Loucy (cell line): ENCODE measurements at regions not wholly inside any gene's neighbourhood (a gene's known extent, or its start where the extent isn't known, plus 50 kb on each side); places are given as distances from the start of the nearest gene placed in this dataset.

Experiments
- H2AFZ ChIP-seq: fragments of 200-600 bp; sonication (generic); 2 replicates; pipeline ENCODE4 v1.6.0; 2016; ENCODE audit warnings: antibody characterized with exemption, mild to moderate bottlenecking, low read length, moderate library complexity
- H3F3A ChIP-seq: fragments of 200-600 bp; 2 replicates; pipeline ENCODE4 v1.6.0; 2016; ENCODE audit warnings: antibody characterized with exemption, low read depth, mild to moderate bottlenecking
- H3K27me3 ChIP-seq: fragments of 200-600 bp; sonication (generic); 2 replicates; pipeline ENCODE4 v1.6.1; 2014; ENCODE audit warnings: low read length, mild to moderate bottlenecking; ENCODE audit not compliant: insufficient read depth, poor library complexity, severe bottlenecking
- H3K36me3 ChIP-seq: fragments of 200-600 bp; sonication (generic); 2 replicates; pipeline ENCODE4 v1.6.1; 2016; ENCODE audit warnings: low read length; ENCODE audit not compliant: insufficient read depth
- H3K4me1 ChIP-seq: fragments of 200-600 bp; sonication (generic); 2 replicates; pipeline ENCODE4 v1.5.1; 2014; ENCODE audit warnings: low read length, mild to moderate bottlenecking; ENCODE audit not compliant: insufficient read depth, poor library complexity, severe bottlenecking
- H3K4me2 ChIP-seq: fragments of 200-600 bp; sonication (generic); 2 replicates; pipeline ENCODE4 v1.6.0; 2014; ENCODE audit warnings: antibody characterized with exemption, low read length, low read depth, mild to moderate bottlenecking; ENCODE audit not compliant: poor library complexity, severe bottlenecking
- H3K4me3 ChIP-seq: fragments of 200-600 bp; sonication (generic); 2 replicates; pipeline ENCODE4 v1.5.1; 2014; ENCODE audit warnings: low read length, mild to moderate bottlenecking, mixed read lengths; ENCODE audit not compliant: poor library complexity, severe bottlenecking
- H3K79me2 ChIP-seq: fragments of 200-600 bp; sonication (generic); 2 replicates; pipeline ENCODE4 v1.6.1; 2014; ENCODE audit warnings: low read length; ENCODE audit not compliant: insufficient read depth
- H3K9ac ChIP-seq: fragments of 200-600 bp; sonication (generic); 2 replicates; pipeline ENCODE4 v1.6.0; 2014; ENCODE audit warnings: mild to moderate bottlenecking, low read depth, low read length, moderate library complexity; ENCODE audit not compliant: poor library complexity, severe bottlenecking
- H3K9me2 ChIP-seq: fragments of 200-600 bp; sonication (generic); replicated peaks from 2 replicates; pipeline ENCODE4 v1.6.1; 2016; ENCODE audit warnings: low read depth, low read length, mixed read lengths
- H3K9me3 ChIP-seq: fragments of 200-600 bp; sonication (generic); 2 replicates; pipeline ENCODE4 v1.6.1; 2014; ENCODE audit warnings: mild to moderate bottlenecking, antibody characterized with exemption, low read length, low read depth; ENCODE audit not compliant: insufficient read depth
- H4K20me1 ChIP-seq: fragments of 200-600 bp; sonication (generic); 2 replicates; pipeline ENCODE4 v1.6.0; 2014; ENCODE audit warnings: antibody characterized with exemption, low read length, mild to moderate bottlenecking; ENCODE audit not compliant: insufficient read depth, poor library complexity, severe bottlenecking
- EZH2phosphoT487 ChIP-seq: fragments of 200-600 bp; IDR thresholded peaks from 2 replicates; pipeline ENCODE4 v1.6.1; 2018; ENCODE audit warnings: antibody characterized with exemption, mild to moderate bottlenecking, moderate library complexity, borderline replicate concordance
- TF ChIP-seq, protein P1 (sequence below): fragments of 200-600 bp; sonication (generic); conservative IDR thresholded peaks from 2 replicates; pipeline ENCODE4 v1.5.1; 2014; ENCODE audit warnings: mild to moderate bottlenecking, antibody characterized with exemption, low read length

DNA sequence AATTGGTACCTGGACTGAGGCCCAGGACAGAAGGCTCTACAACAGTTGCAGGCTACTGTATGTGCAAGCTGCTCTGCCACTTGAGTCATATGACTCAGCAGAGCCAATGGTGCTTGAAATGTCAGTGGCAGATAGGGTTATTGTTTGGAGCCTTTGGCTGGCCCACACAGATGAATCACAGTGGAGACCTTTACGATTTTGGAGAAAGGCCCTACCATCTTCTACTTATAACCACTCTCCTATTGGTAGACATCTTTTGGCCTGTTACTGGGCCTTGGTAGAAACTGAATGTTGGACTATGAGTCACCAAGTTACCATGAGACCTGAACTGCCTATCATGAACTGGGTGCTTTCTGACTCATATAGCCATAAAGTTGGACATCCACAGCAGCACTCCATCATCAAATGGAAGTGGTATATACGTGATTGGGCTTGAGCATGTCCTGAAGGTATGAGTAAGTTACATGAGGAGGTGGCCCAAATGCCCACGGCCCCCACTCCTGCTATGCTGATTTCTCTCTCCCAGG lies 88.9 kb upstream of the NRXN1 start:
- Histone ChIP-seq H3K9ac (no peak overlapping the region), H2AFZ (no peak overlapping the region), H3K9me3 (no peaks in the 10 kb centered on the region), H3F3A (no peaks in the 10 kb centered on the region), H3K36me3 (no peaks in the 10 kb centered on the region), H3K27me3 (no peaks in the 10 kb centered on the region), H3K4me2 (no peak overlapping the region), H3K79me2 (no peaks in the 10 kb centered on the region), H3K9me2 (no peaks in the 10 kb centered on the region), H3K4me1 (no peaks in the 10 kb centered on the region), H4K20me1 (no peaks in the 10 kb centered on the region), H3K4me3 (no peak overlapping the region)
- no peak for TF ChIP-seq EZH2phosphoT487
- TF ChIP-seq, protein P1, sequence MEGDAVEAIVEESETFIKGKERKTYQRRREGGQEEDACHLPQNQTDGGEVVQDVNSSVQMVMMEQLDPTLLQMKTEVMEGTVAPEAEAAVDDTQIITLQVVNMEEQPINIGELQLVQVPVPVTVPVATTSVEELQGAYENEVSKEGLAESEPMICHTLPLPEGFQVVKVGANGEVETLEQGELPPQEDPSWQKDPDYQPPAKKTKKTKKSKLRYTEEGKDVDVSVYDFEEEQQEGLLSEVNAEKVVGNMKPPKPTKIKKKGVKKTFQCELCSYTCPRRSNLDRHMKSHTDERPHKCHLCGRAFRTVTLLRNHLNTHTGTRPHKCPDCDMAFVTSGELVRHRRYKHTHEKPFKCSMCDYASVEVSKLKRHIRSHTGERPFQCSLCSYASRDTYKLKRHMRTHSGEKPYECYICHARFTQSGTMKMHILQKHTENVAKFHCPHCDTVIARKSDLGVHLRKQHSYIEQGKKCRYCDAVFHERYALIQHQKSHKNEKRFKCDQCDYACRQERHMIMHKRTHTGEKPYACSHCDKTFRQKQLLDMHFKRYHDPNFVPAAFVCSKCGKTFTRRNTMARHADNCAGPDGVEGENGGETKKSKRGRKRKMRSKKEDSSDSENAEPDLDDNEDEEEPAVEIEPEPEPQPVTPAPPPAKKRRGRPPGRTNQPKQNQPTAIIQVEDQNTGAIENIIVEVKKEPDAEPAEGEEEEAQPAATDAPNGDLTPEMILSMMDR, result no peak

DNA sequence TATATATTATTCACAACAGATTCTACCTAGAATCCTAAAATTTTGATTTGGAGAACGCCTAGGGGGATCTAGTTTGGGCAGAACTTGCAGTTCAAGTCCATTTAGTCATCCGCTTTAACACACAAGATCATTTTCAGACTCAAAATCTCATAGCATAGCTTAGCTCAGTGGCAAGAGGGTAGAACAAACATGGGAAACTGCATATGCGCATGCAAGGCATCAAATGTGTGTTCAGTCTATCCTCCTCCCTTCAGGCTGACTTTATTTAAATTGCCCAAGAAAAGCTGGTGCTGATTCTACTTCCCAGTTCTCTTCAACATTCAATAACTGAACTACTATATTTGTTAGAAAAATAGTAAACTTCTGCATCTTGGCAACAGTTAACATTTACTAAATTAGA lies 79.6 kb upstream of the NRXN1 start:
- Histone ChIP-seq H3K9ac (no peak overlapping the region), H3K9me3 (no peaks in the 10 kb centered on the region), H3K36me3 (no peaks in the 10 kb centered on the region), H3K79me2 (no peaks in the 10 kb centered on the region), H2AFZ (no peak overlapping the region), H4K20me1 (no peaks in the 10 kb centered on the region), H3K4me3 (no peak overlapping the region), H3K9me2 (0 out of 2 replicates have a peak, but pooled peaks cover 5% of the 10 kb centered on the region), H3K4me2 (no peak overlapping the region), H3K4me1 (no peaks in the 10 kb centered on the region), H3K27me3 (no peaks in the 10 kb centered on the region), H3F3A (no peaks in the 10 kb centered on the region)
- TF ChIP-seq, protein P1, result no peak
- TF ChIP-seq EZH2phosphoT487, result no peak

DNA sequence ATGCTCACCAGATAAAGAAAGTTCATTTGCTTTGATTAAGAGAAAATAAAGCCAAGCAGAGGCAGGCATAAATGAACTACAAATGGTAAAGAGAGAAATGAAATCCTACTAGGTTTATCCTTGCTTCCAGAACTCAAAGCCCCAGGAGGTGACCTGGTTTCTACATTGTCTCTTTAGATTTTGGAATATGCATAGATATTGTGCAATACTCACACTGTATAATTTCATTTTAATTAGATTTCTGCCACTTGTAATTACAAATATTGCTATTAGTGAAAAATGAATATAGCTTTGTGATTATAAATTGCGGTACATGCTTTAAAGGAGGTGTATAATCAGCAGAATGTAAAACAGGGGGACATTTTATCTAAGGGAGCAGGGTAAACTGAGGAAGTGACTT lies 76.9 kb upstream of the NRXN1 start:
- Histone ChIP-seq H4K20me1 (no peaks in the 10 kb centered on the region), H3K9ac (no peak overlapping the region), H3K4me1 (peaks cover under 1% of the 10 kb centered on the region), H3F3A (no peaks in the 10 kb centered on the region), H3K36me3 (no peaks in the 10 kb centered on the region), H3K9me2 (no peaks in the 10 kb centered on the region), H3K79me2 (no peaks in the 10 kb centered on the region), H2AFZ (no peak overlapping the region), H3K27me3 (no peaks in the 10 kb centered on the region), H3K4me2 (no peak overlapping the region), H3K9me3 (no peaks in the 10 kb centered on the region), H3K4me3 (no peak overlapping the region)
- TF ChIP-seq EZH2phosphoT487, result no peak
- TF ChIP-seq, protein P1, result no peak
